ENCODE measurements at regions not wholly inside any gene's neighbourhood (a gene's known extent, or its start where the extent isn't known, plus 50 kb on each side); places are given as distances from the start of the nearest gene placed in this dataset.
A peak's percentile ranks its signal among the peaks of the same experiment; 100 is the strongest.

DNA sequence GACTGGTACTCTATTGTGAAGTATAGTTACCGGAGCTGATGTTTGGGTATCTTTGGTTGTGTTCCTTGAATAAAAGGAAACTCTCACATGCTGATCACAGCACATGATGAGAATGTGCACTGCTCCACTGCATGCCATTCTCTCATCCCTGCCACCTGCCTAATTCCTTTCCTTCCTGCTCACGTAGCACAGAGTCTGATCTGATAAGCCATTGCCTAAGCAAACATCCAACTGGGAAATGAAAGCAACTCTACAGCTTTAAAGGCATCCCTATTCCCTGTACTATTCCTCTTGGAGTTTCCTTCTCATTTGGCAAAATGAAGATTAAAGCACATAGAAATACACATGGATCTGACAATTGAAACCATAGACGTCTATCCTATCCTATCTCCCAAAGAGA is 359.8 kb downstream of the C3orf38 start:
- BruUV-seq (replicated peaks): no TSS peak
- H2AFZ ChIP-seq (ENCODE audit: low read length): no peak overlapping the region
- H3K4me1 ChIP-seq (ENCODE audit: insufficient read depth, low read length): no peaks in the 10 kb centered on the region
- DNase-seq (no peak), ATAC-seq (no peak)
- no peak for TF ChIP-seq EZH2phosphoT487 (IDR thresholded peaks at IDR 0.05; ENCODE audit: borderline replicate concordance, low read length)
- no peak for TF ChIP-seq EZH2 (IDR thresholded peaks at IDR 0.05; ENCODE audit: low read length, unreplicated experiment)
- TF ChIP-seq, protein P1, sequence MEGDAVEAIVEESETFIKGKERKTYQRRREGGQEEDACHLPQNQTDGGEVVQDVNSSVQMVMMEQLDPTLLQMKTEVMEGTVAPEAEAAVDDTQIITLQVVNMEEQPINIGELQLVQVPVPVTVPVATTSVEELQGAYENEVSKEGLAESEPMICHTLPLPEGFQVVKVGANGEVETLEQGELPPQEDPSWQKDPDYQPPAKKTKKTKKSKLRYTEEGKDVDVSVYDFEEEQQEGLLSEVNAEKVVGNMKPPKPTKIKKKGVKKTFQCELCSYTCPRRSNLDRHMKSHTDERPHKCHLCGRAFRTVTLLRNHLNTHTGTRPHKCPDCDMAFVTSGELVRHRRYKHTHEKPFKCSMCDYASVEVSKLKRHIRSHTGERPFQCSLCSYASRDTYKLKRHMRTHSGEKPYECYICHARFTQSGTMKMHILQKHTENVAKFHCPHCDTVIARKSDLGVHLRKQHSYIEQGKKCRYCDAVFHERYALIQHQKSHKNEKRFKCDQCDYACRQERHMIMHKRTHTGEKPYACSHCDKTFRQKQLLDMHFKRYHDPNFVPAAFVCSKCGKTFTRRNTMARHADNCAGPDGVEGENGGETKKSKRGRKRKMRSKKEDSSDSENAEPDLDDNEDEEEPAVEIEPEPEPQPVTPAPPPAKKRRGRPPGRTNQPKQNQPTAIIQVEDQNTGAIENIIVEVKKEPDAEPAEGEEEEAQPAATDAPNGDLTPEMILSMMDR (conservative IDR thresholded peaks at IDR 0.05; ENCODE audit: low read depth, low read length): no peak
- no peak overlapping the region for H3K9ac ChIP-seq (ENCODE audit: low read length)
- H3K4me2 ChIP-seq (ENCODE audit: low read length): peak overlapping the region; percentile 15; the same call in 1 of the 2 replicates
- no peaks in the 10 kb centered on the region for H4K20me1 ChIP-seq (ENCODE audit: low read length)
- ChIA-PET CTCF (no interaction called here), POLR2A (ENCODE audit: unreplicated experiment) (no interaction called here)
- no peaks in the 10 kb centered on the region for H3K36me3 ChIP-seq (ENCODE audit: low read depth, low read length)
- no peaks in the 10 kb centered on the region for H3F3A ChIP-seq (ENCODE audit: low read length, unreplicated experiment)
- H3K27ac ChIP-seq (ENCODE audit: low read length): no peak overlapping the region
- no peaks in the 10 kb centered on the region for H3K79me2 ChIP-seq (ENCODE audit: low read length)
- intact Hi-C loops (cut with micrococcal nuclease): no loop called here
- no peaks in the 10 kb centered on the region for H3K9me2 ChIP-seq (replicated peaks; ENCODE audit: low read length)
- no peaks in the 10 kb centered on the region for H3K9me3 ChIP-seq (ENCODE audit: low read length)
- no peak overlapping the region for H3K4me3 ChIP-seq (ENCODE audit: low read length)
- H3K27me3 ChIP-seq (ENCODE audit: low read length): no peaks in the 10 kb centered on the region

DNA sequence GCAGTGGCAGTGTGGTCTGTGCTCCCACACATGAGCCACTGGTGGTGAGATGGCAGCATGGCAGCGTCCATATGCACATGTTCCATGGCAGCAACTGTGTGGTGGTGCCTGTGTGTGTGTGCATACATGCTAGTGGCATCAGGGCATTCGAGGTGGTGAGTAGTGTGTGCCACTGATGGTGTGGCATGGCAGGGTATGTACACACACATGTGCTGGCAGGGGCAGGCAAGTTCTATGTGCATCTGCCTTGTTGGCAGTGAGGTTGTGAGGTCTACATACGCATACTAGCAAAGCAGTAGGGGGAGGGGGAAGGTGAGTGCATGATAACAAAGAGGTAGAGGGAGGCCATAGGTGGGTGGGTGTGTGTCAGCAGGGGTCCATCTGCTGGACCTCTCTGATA is 378.7 kb downstream of the C3orf38 start:
- CTCF ChIA-PET: no interaction called here
- POLR2A ChIA-PET (ENCODE audit: unreplicated experiment): no interaction called here

DNA sequence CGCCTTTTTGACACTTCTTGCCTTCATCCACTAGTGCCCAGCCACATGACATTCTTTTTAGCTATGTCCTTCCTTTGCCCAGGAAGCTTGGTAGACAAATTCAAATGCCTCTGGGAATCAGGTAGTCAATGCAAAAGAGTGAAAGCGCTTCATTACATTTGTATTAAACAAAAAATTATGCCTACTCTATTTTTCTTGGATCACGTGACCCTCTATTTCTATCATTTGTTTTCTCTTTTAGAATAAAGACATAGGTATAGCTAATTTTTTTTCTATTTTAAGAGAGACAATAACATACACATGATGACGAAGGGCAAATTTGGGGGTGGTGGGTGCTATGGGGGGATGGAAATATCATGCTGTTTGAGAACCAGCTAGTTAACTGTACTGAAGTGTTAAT is 384.8 kb downstream of the C3orf38 start:
- H3K79me2 ChIP-seq (ENCODE audit: low read length): no peaks in the 10 kb centered on the region
- no peaks in the 10 kb centered on the region for H3K27me3 ChIP-seq (ENCODE audit: low read length)
- H3K9me3 ChIP-seq (ENCODE audit: low read length): no peaks in the 10 kb centered on the region
- H3K9ac ChIP-seq (ENCODE audit: low read length): no peak overlapping the region
- no peak overlapping the region for H3K4me3 ChIP-seq (ENCODE audit: low read length)
- ATAC-seq (no peak), DNase-seq (no peak)
- no peaks in the 10 kb centered on the region for H4K20me1 ChIP-seq (ENCODE audit: low read length)
- CTCF ChIA-PET: no interaction called here
- POLR2A ChIA-PET (ENCODE audit: unreplicated experiment): no interaction called here
- H3K4me2 ChIP-seq (ENCODE audit: low read length): no peak overlapping the region
- no peak overlapping the region for H3K27ac ChIP-seq (ENCODE audit: low read length)
- no peaks in the 10 kb centered on the region for H3K36me3 ChIP-seq (ENCODE audit: low read depth, low read length)
- intact Hi-C loops (cut with micrococcal nuclease): no loop called here
- H3K4me1 ChIP-seq (ENCODE audit: insufficient read depth, low read length): no peaks in the 10 kb centered on the region
- no peaks in the 10 kb centered on the region for H3F3A ChIP-seq (ENCODE audit: low read length, unreplicated experiment)
- TF ChIP-seq EZH2 (IDR thresholded peaks at IDR 0.05; ENCODE audit: low read length, unreplicated experiment) (no peak), EZH2phosphoT487 (IDR thresholded peaks at IDR 0.05; ENCODE audit: borderline replicate concordance, low read length) (no peak)
- TF ChIP-seq, protein P1 (conservative IDR thresholded peaks at IDR 0.05; ENCODE audit: low read depth, low read length): no peak
- BruUV-seq (replicated peaks): no TSS peak
- no peak overlapping the region for H2AFZ ChIP-seq (ENCODE audit: low read length)
- H3K9me2 ChIP-seq (replicated peaks; ENCODE audit: low read length): no peaks in the 10 kb centered on the region

More for the DNA sequence above, 378.7 kb downstream of the C3orf38 start:
- Histone ChIP-seq H3K4me1 (ENCODE audit: insufficient read depth, low read length) (no peaks in the 10 kb centered on the region), H3K9me3 (ENCODE audit: low read length) (no peaks in the 10 kb centered on the region), H2AFZ (ENCODE audit: low read length) (no peak overlapping the region), H3K27me3 (ENCODE audit: low read length) (no peaks in the 10 kb centered on the region), H3K9ac (ENCODE audit: low read length) (no peak overlapping the region), H3K4me3 (ENCODE audit: low read length) (no peak overlapping the region), H3K4me2 (ENCODE audit: low read length) (no peak overlapping the region), H3K9me2 (replicated peaks; ENCODE audit: low read length) (no peaks in the 10 kb centered on the region), H3F3A (ENCODE audit: low read length, unreplicated experiment) (no peaks in the 10 kb centered on the region), H3K27ac (ENCODE audit: low read length) (no peak overlapping the region), H3K36me3 (ENCODE audit: low read depth, low read length) (no peaks in the 10 kb centered on the region), H4K20me1 (ENCODE audit: low read length) (no peaks in the 10 kb centered on the region), H3K79me2 (ENCODE audit: low read length) (no peaks in the 10 kb centered on the region)
- intact Hi-C loops (cut with micrococcal nuclease): no loop called here
- DNase-seq (no peak), ATAC-seq (no peak)
- BruUV-seq (replicated peaks): no TSS peak
- TF ChIP-seq EZH2phosphoT487 (IDR thresholded peaks at IDR 0.05; ENCODE audit: borderline replicate concordance, low read length) (no peak), EZH2 (IDR thresholded peaks at IDR 0.05; ENCODE audit: low read length, unreplicated experiment) (no peak)
- TF ChIP-seq, protein P1 (conservative IDR thresholded peaks at IDR 0.05; ENCODE audit: low read depth, low read length): no peak

Measured in PC-3 (cell line).